ENCODE measurements at regions not wholly inside any gene's neighbourhood (a gene's known extent, or its start where the extent isn't known, plus 50 kb on each side); places are given as distances from the start of the nearest gene placed in this dataset.

- peaks cover 11% of the 10 kb centered on the region for H3K27me3 Mint-ChIP-seq (ENCODE audit: insufficient read depth)
- DNase-seq = peak; percentile 13
- 75 to 88% methylated on average over 2 of the region's 2 CpGs for WGBS, 2 experiments (ENCODE audit: insufficient coverage in 1 of 2, insufficient read length in 1 of 2)
- Histone ChIP-seq H3K9me3 (ENCODE audit: control insufficient read depth, low read length) (no peaks in the 10 kb centered on the region), H3K27ac (ENCODE audit: low read depth, low read length) (no peak overlapping the region), H3K4me3 (ENCODE audit: low read length) (no peak overlapping the region), H3K36me3 (ENCODE audit: control insufficient read depth, insufficient read depth, low read length) (no peaks in the 10 kb centered on the region), H3K27me3 (ENCODE audit: control insufficient read depth, insufficient read depth, low read length, poor library complexity, severe bottlenecking) (peaks cover 7% of the 10 kb centered on the region), H3K4me1 (ENCODE audit: control insufficient read depth, insufficient read depth, low read length) (no peaks in the 10 kb centered on the region), H3K9ac (ENCODE audit: extremely low read depth, low read length, poor library complexity, severe bottlenecking) (no peak overlapping the region)
- no peaks in the 10 kb centered on the region for H3K36me3 Mint-ChIP-seq (ENCODE audit: low read depth)
- no peak overlapping the region for H3K4me3 Mint-ChIP-seq
- no peak overlapping the region for H3K27ac Mint-ChIP-seq
- no peaks in the 10 kb centered on the region for H3K4me1 Mint-ChIP-seq
- no peak for TF ChIP-seq CTCF (conservative IDR thresholded peaks at IDR 0.05)
- H3K9me3 Mint-ChIP-seq = no peaks in the 10 kb centered on the region
Observed at GRCh38 chr12:118651487-118651886, 275.1 kb downstream of the SUDS3 start.

DNA sequence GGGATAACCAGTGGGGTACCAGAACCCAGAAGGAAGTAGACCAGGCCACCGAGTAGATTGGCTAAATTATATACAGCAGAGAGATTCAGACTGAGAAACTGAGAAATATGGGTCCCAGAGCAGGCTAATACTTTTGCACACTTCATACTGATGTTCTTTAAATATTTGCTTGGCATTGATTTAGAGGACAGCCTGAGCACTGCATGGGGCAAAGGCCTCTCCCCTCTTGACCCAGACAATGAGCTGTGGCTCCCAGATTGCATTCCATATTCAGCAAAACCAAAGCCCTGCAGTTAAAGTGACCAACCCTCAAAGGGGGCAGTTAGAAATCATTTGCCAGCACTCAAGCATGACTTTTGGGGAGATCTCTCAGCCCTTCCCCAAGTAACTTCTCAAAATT is 279.2 kb downstream of the SUDS3 start:
- no peaks in the 10 kb centered on the region for H3K9me3 ChIP-seq (ENCODE audit: control insufficient read depth, low read length)
- no peaks in the 10 kb centered on the region for H3K36me3 ChIP-seq (ENCODE audit: control insufficient read depth, insufficient read depth, low read length)
- Mint-ChIP-seq H3K9me3 (peaks cover 8% of the 10 kb centered on the region), H3K27me3 (ENCODE audit: insufficient read depth) (peaks cover 2% of the 10 kb centered on the region), H3K27ac (no peak overlapping the region), H3K4me1 (no peaks in the 10 kb centered on the region), H3K36me3 (ENCODE audit: low read depth) (no peaks in the 10 kb centered on the region), H3K4me3 (no peak overlapping the region)
- 92% methylated on average over 1 of the region's 1 CpG for WGBS, 2 experiments (ENCODE audit: insufficient coverage in 1 of 2, insufficient read length in 1 of 2)
- TF ChIP-seq CTCF (conservative IDR thresholded peaks at IDR 0.05) = no peak
- DNase-seq = peak; percentile 18
- H3K27ac ChIP-seq (ENCODE audit: low read depth, low read length) = no peak overlapping the region
- no peak overlapping the region for H3K4me3 ChIP-seq (ENCODE audit: low read length)
- no peaks in the 10 kb centered on the region for H3K4me1 ChIP-seq (ENCODE audit: control insufficient read depth, insufficient read depth, low read length)
- no peaks in the 10 kb centered on the region for H3K27me3 ChIP-seq (ENCODE audit: control insufficient read depth, insufficient read depth, low read length, poor library complexity, severe bottlenecking)
- H3K9ac ChIP-seq (ENCODE audit: extremely low read depth, low read length, poor library complexity, severe bottlenecking) = no peak overlapping the region

GRCh38 chr12:118680356-118680963 is 300.9 kb upstream of the SRRM4 start:
- Histone ChIP-seq H3K9me3 (ENCODE audit: control insufficient read depth, low read length) (no peaks in the 10 kb centered on the region), H3K4me3 (ENCODE audit: low read length) (no peak overlapping the region), H3K36me3 (ENCODE audit: control insufficient read depth, insufficient read depth, low read length) (no peaks in the 10 kb centered on the region), H3K4me1 (ENCODE audit: control insufficient read depth, insufficient read depth, low read length) (no peaks in the 10 kb centered on the region), H3K27ac (ENCODE audit: low read depth, low read length) (no peak overlapping the region), H3K27me3 (ENCODE audit: control insufficient read depth, insufficient read depth, low read length, poor library complexity, severe bottlenecking) (no peaks in the 10 kb centered on the region), H3K9ac (ENCODE audit: extremely low read depth, low read length, poor library complexity, severe bottlenecking) (no peak overlapping the region)
- H3K27ac Mint-ChIP-seq = no peak overlapping the region
- H3K4me3 Mint-ChIP-seq = no peak overlapping the region
- H3K9me3 Mint-ChIP-seq = peaks cover 10% of the 10 kb centered on the region
- peaks cover 25% of the 10 kb centered on the region for H3K4me1 Mint-ChIP-seq
- WGBS, 2 experiments (ENCODE audit: insufficient coverage in 1 of 2, insufficient read length in 1 of 2) = 45 to 72% methylated on average over 2 to 7 of the region's 7 CpGs
- TF ChIP-seq CTCF (conservative IDR thresholded peaks at IDR 0.05) = peak; percentile 42
- H3K36me3 Mint-ChIP-seq (ENCODE audit: low read depth) = no peaks in the 10 kb centered on the region
- H3K27me3 Mint-ChIP-seq (ENCODE audit: insufficient read depth) = no peaks in the 10 kb centered on the region
- DNase-seq = peak; percentile 80
